BLaER1 (cell line): ENCODE measurements at regions not wholly inside any gene's neighbourhood (a gene's known extent, or its start where the extent isn't known, plus 50 kb on each side); places are given as distances from the start of the nearest gene placed in this dataset.

ENCODE experiments used
- H3K27ac ChIP-seq: shearing (Covaris generic); formaldehyde crosslinking; 2 replicates; pipeline ENCODE4 v1.8.1; 2022
- H3K27me3 ChIP-seq: shearing (Covaris generic); formaldehyde crosslinking; 2 replicates; pipeline ENCODE4 v1.8.1; 2022
- H3K36me3 ChIP-seq: shearing (Covaris generic); formaldehyde crosslinking; 2 replicates; pipeline ENCODE4 v1.8.1; 2022
- H3K4me1 ChIP-seq: shearing (Covaris generic); formaldehyde crosslinking; 2 replicates; pipeline ENCODE4 v1.8.1; 2022
- H3K4me2 ChIP-seq: shearing (Covaris generic); formaldehyde crosslinking; 2 replicates; pipeline ENCODE4 v1.8.1; 2022
- H3K4me3 ChIP-seq: shearing (Covaris generic); formaldehyde crosslinking; 2 replicates; pipeline ENCODE4 v1.8.1; 2022
- H3K9ac ChIP-seq: shearing (Covaris generic); formaldehyde crosslinking; 2 replicates; pipeline ENCODE4 v1.8.1; 2022
- H3K9me3 ChIP-seq: shearing (Covaris generic); formaldehyde crosslinking; 2 replicates; pipeline ENCODE4 v1.8.1; 2022
- H4K20me1 ChIP-seq: shearing (Covaris generic); formaldehyde crosslinking; 2 replicates; pipeline ENCODE4 v1.8.1; 2022
- Cebpa-rat ChIP-seq: shearing (Covaris generic); IDR thresholded peaks from 2 replicates; pipeline ENCODE4 v1.8.1; 2022

DNA sequence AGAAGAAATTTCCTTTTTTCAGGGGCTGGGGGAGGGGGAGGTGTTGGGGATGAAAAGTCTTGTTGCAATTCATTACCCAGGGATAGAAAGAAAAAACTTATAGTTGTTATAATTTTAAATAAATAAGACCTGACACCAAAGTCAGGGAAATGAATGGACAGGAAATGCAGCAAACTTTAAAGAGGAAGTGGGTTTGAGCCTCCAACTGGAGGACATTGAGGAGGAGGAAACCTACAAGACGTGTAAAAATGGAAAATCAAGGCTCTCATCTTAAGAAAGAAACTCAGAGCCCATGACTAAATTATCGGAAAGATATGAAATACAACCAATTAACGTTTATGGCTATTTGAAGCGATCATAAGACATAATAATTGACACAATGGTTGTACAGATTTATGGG is 54.4 kb downstream of the NIBAN1 start:
- Histone ChIP-seq H3K27me3 (no peaks in the 10 kb centered on the region), H3K4me3 (no peak overlapping the region), H3K4me1 (no peaks in the 10 kb centered on the region), H3K9ac (no peak overlapping the region), H3K27ac (no peak overlapping the region), H3K4me2 (no peak overlapping the region), H4K20me1 (no peaks in the 10 kb centered on the region), H3K9me3 (no peaks in the 10 kb centered on the region), H3K36me3 (no peaks in the 10 kb centered on the region)
- no peak for TF ChIP-seq Cebpa-rat

DNA sequence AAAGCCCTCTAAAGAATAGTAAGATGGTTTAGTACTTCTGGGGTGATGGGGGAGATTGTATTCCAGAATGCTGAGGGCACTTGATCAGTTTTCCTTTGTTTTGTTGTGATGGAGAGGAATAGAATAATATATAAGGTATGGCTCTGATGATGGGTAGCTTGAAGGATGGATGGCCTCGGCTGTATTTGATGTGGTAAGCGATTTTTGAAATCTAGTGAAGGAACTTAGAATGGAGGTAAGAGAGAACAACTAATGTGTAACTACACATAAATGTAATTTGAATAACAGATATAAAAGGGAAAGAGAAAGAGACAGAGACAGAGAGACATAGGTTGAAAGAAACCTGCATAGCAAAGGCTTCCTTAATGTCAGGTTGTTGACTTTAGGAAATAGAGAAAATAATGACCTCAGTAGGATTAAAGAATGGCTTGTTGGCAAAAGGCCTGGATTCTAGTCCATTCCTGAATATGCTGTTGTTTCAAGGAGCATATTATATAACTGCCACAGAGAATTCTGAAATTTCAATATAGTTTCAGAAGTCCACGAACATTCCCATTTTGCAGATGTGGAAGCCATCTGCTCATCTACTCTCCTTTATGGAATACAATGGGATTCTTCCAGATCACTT is 58.7 kb downstream of the NIBAN1 start:
- Histone ChIP-seq H3K9me3 (no peaks in the 10 kb centered on the region), H3K4me1 (no peaks in the 10 kb centered on the region), H3K4me2 (no peak overlapping the region), H3K36me3 (no peaks in the 10 kb centered on the region), H3K4me3 (no peak overlapping the region), H3K27me3 (no peaks in the 10 kb centered on the region), H4K20me1 (no peaks in the 10 kb centered on the region), H3K27ac (no peak overlapping the region), H3K9ac (no peak overlapping the region)
- TF ChIP-seq Cebpa-rat = no peak

DNA sequence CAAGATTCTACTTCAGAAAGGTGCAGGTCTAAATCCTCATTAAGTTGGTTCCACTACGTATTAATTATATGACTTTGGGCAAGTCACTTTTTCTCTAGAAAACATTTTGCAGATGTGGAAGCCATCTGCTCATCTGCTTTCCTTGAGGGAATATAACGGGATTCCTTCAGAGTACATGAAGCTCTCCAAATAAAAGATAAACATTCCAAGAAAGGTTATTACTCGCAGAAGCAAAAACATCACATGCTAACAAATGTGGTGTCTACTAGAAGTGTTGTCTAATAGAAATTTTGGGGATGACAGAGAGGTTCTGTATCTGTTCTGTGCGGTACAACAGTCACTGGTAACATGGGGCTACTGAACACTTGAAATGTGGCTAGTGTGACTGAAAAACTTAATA is 60.2 kb downstream of the NIBAN1 start:
- no peaks in the 10 kb centered on the region for H4K20me1 ChIP-seq
- no peak for TF ChIP-seq Cebpa-rat
- no peaks in the 10 kb centered on the region for H3K36me3 ChIP-seq
- H3K4me3 ChIP-seq = no peak overlapping the region
- no peaks in the 10 kb centered on the region for H3K27me3 ChIP-seq
- H3K4me1 ChIP-seq = no peaks in the 10 kb centered on the region
- H3K4me2 ChIP-seq = no peak overlapping the region
- no peak overlapping the region for H3K27ac ChIP-seq
- no peaks in the 10 kb centered on the region for H3K9me3 ChIP-seq
- no peak overlapping the region for H3K9ac ChIP-seq

DNA sequence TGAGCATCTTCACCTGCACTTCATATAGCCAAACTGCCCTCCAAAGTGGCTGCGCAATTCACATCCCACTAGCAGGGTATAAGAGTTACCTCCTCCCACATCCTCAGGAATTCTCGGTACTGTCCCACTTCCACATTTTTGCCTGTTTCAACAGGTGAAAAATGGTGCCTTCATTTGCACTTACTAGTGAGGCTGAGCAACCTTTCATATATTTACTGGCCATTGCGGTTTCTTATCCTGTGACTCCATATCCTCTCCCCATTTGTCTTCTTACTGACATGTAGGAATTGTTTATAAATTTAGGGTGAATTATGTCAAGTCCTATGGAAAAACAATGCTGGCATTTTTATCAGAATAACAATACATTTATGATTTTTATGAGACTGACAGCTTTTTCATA is 61.9 kb downstream of the NIBAN1 start:
- no peak overlapping the region for H3K4me3 ChIP-seq
- no peaks in the 10 kb centered on the region for H3K4me1 ChIP-seq
- TF ChIP-seq Cebpa-rat = no peak
- no peak overlapping the region for H3K4me2 ChIP-seq
- H4K20me1 ChIP-seq = no peaks in the 10 kb centered on the region
- H3K36me3 ChIP-seq = no peaks in the 10 kb centered on the region
- H3K9ac ChIP-seq = no peak overlapping the region
- H3K9me3 ChIP-seq = no peaks in the 10 kb centered on the region
- no peak overlapping the region for H3K27ac ChIP-seq
- H3K27me3 ChIP-seq = no peaks in the 10 kb centered on the region

DNA sequence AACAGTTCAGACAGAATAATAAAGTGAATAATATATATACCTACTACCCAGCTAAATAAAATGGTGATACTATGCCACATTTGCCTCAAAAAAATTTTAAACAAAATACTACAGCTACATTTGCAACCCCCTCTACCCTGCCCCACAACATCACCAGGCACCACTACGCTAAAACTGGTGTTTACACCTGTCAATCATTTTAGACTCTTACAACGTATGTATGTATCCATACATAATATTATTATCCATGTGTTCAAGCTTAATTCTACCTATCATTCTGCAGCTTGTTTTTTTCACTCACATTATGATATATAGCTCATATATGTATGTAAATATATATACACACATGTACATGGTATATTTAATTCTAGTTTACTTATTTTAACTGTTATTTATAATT is 62.5 kb downstream of the NIBAN1 start:
- Histone ChIP-seq H3K27ac (no peak overlapping the region), H3K36me3 (no peaks in the 10 kb centered on the region), H3K4me2 (no peak overlapping the region), H3K27me3 (no peaks in the 10 kb centered on the region), H3K4me1 (no peaks in the 10 kb centered on the region), H3K4me3 (no peak overlapping the region), H3K9ac (no peak overlapping the region), H4K20me1 (no peaks in the 10 kb centered on the region), H3K9me3 (no peaks in the 10 kb centered on the region)
- no peak for TF ChIP-seq Cebpa-rat

DNA sequence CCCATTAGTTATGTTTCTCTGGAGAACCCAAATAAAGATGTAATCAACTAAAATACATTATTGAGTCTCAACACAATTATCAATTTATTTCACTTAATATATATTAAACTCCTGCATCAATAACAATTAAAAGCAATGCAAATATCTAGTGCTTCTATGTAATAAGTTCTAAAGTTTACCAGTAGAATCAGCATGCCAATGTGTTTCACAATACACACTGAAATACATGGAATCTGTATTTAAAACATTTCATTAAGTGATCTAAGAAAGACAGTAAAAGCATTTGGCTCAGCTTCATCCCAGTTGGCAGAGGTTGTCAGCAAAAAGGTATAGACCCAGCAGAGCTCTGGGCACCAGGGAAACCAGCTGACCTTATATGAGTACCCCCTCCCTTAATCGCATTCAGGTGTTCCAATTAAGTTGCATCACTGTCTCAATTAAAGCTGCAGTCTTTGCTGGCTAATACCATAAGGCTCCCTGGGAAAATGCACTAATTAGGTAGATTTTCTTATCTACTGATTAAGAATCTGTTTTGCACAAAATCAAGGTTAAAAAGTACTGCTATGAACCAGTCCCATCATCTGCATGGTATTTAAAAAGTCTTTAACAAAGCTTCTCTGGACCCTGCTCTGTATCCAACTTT is 63.1 kb downstream of the NIBAN1 start:
- no peaks in the 10 kb centered on the region for H3K27me3 ChIP-seq
- no peak overlapping the region for H3K4me3 ChIP-seq
- no peak for TF ChIP-seq Cebpa-rat
- H3K9ac ChIP-seq = no peak overlapping the region
- H3K36me3 ChIP-seq = no peaks in the 10 kb centered on the region
- no peak overlapping the region for H3K27ac ChIP-seq
- no peaks in the 10 kb centered on the region for H3K4me1 ChIP-seq
- H3K4me2 ChIP-seq = no peak overlapping the region
- H3K9me3 ChIP-seq = no peaks in the 10 kb centered on the region
- no peaks in the 10 kb centered on the region for H4K20me1 ChIP-seq

DNA sequence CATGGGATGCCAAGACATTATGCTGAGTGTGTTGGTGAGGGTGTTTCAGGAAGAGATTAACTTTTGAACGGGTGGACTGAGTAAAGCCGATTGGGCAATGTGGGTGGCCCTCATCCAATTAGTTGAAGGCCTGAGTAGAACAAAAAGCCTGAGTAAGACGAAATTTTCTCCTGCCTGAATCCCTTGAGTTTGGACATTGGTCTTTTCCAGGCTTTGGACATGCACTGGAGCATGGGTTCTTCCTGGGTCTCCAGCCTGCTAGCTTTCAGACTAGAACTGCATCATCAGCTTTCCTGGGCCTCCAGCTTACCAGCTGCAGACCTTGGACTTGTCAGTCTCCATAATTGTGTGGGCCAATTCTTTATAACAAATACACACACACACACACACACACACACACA is 63.6 kb downstream of the NIBAN1 start:
- H3K27ac ChIP-seq = no peak overlapping the region
- H3K4me3 ChIP-seq = no peak overlapping the region
- H3K36me3 ChIP-seq = no peaks in the 10 kb centered on the region
- H3K4me2 ChIP-seq = no peak overlapping the region
- no peaks in the 10 kb centered on the region for H3K27me3 ChIP-seq
- H3K9me3 ChIP-seq = no peaks in the 10 kb centered on the region
- H3K9ac ChIP-seq = no peak overlapping the region
- H3K4me1 ChIP-seq = no peaks in the 10 kb centered on the region
- no peak for TF ChIP-seq Cebpa-rat
- H4K20me1 ChIP-seq = no peaks in the 10 kb centered on the region

DNA sequence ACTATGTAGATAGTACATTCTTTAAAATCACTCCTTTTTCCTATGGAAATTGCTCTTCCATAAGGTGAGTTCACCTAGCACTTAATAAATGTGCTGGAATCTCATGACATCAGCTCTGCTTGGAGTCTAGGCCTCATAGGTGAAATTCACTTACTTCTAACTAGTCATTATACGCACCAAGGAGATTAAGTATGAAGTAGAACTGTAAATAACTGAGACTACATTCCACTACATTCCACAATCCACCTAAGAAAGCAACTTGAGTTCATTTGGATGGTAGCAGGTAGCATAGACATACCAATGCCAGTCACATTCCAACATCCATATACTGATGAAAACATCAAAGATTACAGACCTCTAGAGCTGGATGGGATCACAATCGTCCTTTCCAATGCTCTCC is 64.3 kb downstream of the NIBAN1 start:
- no peaks in the 10 kb centered on the region for H4K20me1 ChIP-seq
- H3K27me3 ChIP-seq = no peaks in the 10 kb centered on the region
- no peak overlapping the region for H3K4me3 ChIP-seq
- H3K4me2 ChIP-seq = no peak overlapping the region
- no peaks in the 10 kb centered on the region for H3K9me3 ChIP-seq
- H3K9ac ChIP-seq = no peak overlapping the region
- H3K27ac ChIP-seq = no peak overlapping the region
- H3K36me3 ChIP-seq = no peaks in the 10 kb centered on the region
- TF ChIP-seq Cebpa-rat = no peak
- no peaks in the 10 kb centered on the region for H3K4me1 ChIP-seq

DNA sequence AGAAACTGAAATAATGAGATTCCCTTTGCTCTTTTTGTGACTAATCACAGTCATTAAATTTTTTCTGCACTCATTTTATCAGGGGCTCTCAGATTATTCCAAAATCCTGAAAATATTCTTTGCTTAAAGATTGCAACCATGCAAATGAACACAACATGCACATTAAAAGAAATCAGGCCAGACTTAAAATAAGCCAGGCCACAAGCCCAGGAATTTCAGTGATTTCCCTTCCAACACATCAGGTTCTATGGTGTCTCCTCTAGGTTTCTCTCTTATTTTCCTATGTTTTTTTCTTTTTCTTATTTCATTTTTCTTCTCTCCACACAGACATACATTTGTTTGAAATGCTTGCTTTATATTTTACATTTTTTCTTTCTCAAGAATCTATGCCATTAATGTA is 65.3 kb downstream of the NIBAN1 start:
- Histone ChIP-seq H3K9ac (no peak overlapping the region), H3K9me3 (no peaks in the 10 kb centered on the region), H4K20me1 (no peaks in the 10 kb centered on the region), H3K4me1 (no peaks in the 10 kb centered on the region), H3K36me3 (no peaks in the 10 kb centered on the region), H3K27me3 (no peaks in the 10 kb centered on the region), H3K4me3 (no peak overlapping the region), H3K4me2 (no peak overlapping the region), H3K27ac (no peak overlapping the region)
- TF ChIP-seq Cebpa-rat = no peak

DNA sequence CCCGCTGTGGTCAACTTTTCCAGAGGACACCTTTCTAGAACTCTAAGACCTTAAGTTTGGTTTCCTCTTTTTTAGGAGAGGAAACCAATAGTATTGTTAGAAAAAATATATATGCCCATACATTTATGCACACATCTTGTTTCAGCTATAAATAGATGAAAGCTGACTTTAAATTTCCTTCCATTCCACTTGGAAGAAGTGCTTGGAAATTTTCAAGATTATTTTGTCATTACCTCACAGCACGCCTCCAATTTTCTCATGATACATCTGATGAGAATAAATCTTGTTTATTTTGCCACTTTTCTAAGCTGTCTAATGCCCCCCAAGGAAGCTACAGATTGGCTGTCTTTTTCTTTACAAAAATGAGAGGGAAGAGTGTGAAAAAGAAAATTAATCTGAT is 65.8 kb downstream of the NIBAN1 start:
- Histone ChIP-seq H3K9me3 (no peaks in the 10 kb centered on the region), H3K4me1 (no peaks in the 10 kb centered on the region), H3K27ac (no peak overlapping the region), H4K20me1 (no peaks in the 10 kb centered on the region), H3K27me3 (no peaks in the 10 kb centered on the region), H3K9ac (no peak overlapping the region), H3K4me3 (no peak overlapping the region), H3K36me3 (no peaks in the 10 kb centered on the region), H3K4me2 (no peak overlapping the region)
- TF ChIP-seq Cebpa-rat = no peak

DNA sequence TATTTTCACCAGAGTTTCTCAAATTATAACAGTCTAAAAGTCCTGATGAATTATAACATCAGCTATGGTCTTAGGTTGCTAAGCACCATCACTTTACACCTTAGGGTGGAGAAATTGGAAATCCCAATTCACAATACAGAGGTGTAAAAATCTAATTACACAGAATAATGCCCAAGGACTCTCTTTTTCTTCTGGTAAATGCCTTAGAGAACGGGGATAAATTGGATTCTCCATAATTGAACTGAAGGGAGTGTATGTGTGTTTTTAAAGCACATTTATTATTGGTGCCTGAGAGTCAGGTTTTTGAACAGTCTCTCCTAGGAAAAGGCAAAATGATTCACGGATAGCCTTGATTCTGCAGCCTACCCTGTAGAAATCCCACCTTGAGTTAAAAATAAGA is 66.8 kb downstream of the NIBAN1 start:
- Histone ChIP-seq H3K27me3 (no peaks in the 10 kb centered on the region), H3K4me3 (no peak overlapping the region), H3K9me3 (no peaks in the 10 kb centered on the region), H3K9ac (no peak overlapping the region), H3K36me3 (no peaks in the 10 kb centered on the region), H3K4me2 (no peak overlapping the region), H4K20me1 (no peaks in the 10 kb centered on the region), H3K27ac (no peak overlapping the region), H3K4me1 (no peaks in the 10 kb centered on the region)
- no peak for TF ChIP-seq Cebpa-rat
